SJSA1 (cell line): ENCODE measurements at regions not wholly inside any gene's neighbourhood (a gene's known extent, or its start where the extent isn't known, plus 50 kb on each side); places are given as distances from the start of the nearest gene placed in this dataset.

Experiments used
- DNase-seq, 2 experiments: peaks; one replicate each; pipeline ENCODE4 v3.0.0-alpha.2; 2015 to 2020; ENCODE audit warnings: low spot score in 2 of 2, low read depth in 1 of 2
- H3K27ac ChIP-seq: fragments of 250-450 bp; sonication (Bioruptor Pico); 2 replicates; pipeline ENCODE4 v1.5.1; 2020; ENCODE audit warnings: mild to moderate bottlenecking, moderate library complexity
- H3K27me3 ChIP-seq: fragments of 250-450 bp; sonication (Bioruptor Pico); replicated peaks from 2 replicates; pipeline ENCODE4 v1.5.1; 2020; ENCODE audit warnings: mild to moderate bottlenecking, moderate library complexity
- H3K36me3 ChIP-seq: fragments of 250-450 bp; sonication (Bioruptor Pico); 2 replicates; pipeline ENCODE4 v1.5.1; 2020; ENCODE audit warnings: mild to moderate bottlenecking
- H3K4me1 ChIP-seq: fragments of 250-450 bp; sonication (Bioruptor Pico); replicated peaks from 2 replicates; pipeline ENCODE4 v1.6.1; 2021; ENCODE audit warnings: mild to moderate bottlenecking
- H3K4me3 ChIP-seq: fragments of 250-450 bp; sonication (Bioruptor Pico); 2 replicates; pipeline ENCODE4 v1.5.1; 2020; ENCODE audit warnings: mild to moderate bottlenecking
- H3K9me3 ChIP-seq: fragments of 250-450 bp; sonication (Bioruptor Pico); replicated peaks from 2 replicates; pipeline ENCODE4 v1.5.1; 2020; ENCODE audit warnings: mild to moderate bottlenecking

GRCh38 chr11:23263466-23263865 is 403.2 kb upstream of the CCDC179 start:
- Histone ChIP-seq H3K27ac (no peak overlapping the region), H3K27me3 (no peaks in the 10 kb centered on the region), H3K4me3 (no peak overlapping the region), H3K36me3 (no peaks in the 10 kb centered on the region), H3K9me3 (no peaks in the 10 kb centered on the region), H3K4me1 (no peaks in the 10 kb centered on the region)
- no peak for DNase-seq

GRCh38 chr11:23272095-23272494 is 411.8 kb upstream of the CCDC179 start:
- H3K4me1 ChIP-seq, result no peaks in the 10 kb centered on the region
- DNase-seq, result no peak
- H3K4me3 ChIP-seq, result no peak overlapping the region
- H3K9me3 ChIP-seq, result no peaks in the 10 kb centered on the region; the same call in 1 of the 2 replicates
- no peaks in the 10 kb centered on the region for H3K27me3 ChIP-seq
- no peaks in the 10 kb centered on the region for H3K36me3 ChIP-seq
- H3K27ac ChIP-seq, result no peak overlapping the region

DNA sequence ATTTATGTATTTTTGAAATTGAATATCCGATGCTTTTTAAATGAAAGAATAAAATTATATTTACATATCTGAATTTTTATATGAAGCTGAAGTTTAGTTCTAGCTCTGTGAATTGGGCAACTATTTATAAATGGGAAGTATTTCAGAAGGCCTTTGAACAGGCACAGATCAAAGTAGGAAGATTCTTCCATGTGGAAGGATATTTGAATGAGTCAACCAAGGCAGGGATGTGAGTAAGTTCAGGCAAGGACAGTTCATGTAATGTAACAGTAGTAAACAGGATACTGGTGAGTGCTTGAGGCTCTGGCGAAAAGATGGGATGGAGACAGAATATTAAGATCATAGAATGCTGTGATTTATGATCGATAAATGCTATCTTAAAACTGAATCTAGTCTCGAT is 417.8 kb upstream of the CCDC179 start:
- no peak for DNase-seq
- Histone ChIP-seq H3K9me3 (no peaks in the 10 kb centered on the region; the same call in 1 of the 2 replicates), H3K27me3 (no peaks in the 10 kb centered on the region), H3K4me1 (no peaks in the 10 kb centered on the region), H3K27ac (no peak overlapping the region), H3K36me3 (no peaks in the 10 kb centered on the region), H3K4me3 (no peak overlapping the region)

DNA sequence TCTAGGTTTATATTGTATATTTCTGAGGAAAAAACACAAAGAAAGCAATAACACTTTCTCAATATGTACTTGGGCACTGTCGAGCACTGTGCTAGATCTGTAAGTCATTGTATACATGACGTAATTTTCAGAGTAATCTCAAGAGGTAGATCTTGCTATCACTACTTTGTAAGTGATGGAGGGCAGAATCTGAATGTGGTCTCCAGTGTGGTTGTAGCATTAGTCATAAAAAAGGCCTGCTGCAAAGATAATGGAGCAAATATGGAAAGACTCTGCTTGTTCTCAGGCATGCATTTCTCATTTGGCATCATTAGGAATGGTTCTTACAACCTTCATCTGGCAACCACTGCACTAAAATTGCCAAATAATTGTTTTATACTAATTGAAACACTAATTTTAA is 419.8 kb upstream of the CCDC179 start:
- H3K36me3 ChIP-seq, result no peaks in the 10 kb centered on the region
- H3K9me3 ChIP-seq, result no peaks in the 10 kb centered on the region; the same call in 1 of the 2 replicates
- no peak overlapping the region for H3K27ac ChIP-seq
- H3K4me3 ChIP-seq, result no peak overlapping the region
- no peaks in the 10 kb centered on the region for H3K27me3 ChIP-seq
- no peaks in the 10 kb centered on the region for H3K4me1 ChIP-seq
- no peak for DNase-seq

- H3K9me3 ChIP-seq, result no peaks in the 10 kb centered on the region
- H3K27me3 ChIP-seq, result no peaks in the 10 kb centered on the region
Measured at GRCh38 chr11:23283666-23284065, 423.4 kb upstream of the CCDC179 start.

GRCh38 chr11:23284631-23285030 is 424.4 kb upstream of the CCDC179 start:
- Histone ChIP-seq H3K4me3 (no peak overlapping the region), H3K36me3 (no peaks in the 10 kb centered on the region), H3K27me3 (no peaks in the 10 kb centered on the region), H3K27ac (no peak overlapping the region), H3K9me3 (no peaks in the 10 kb centered on the region), H3K4me1 (no peaks in the 10 kb centered on the region)
- DNase-seq, result no peak

More at GRCh38 chr11:23283666-23284065, 423.4 kb upstream of the CCDC179 start:
- Histone ChIP-seq H3K36me3 (no peaks in the 10 kb centered on the region), H3K4me3 (no peak overlapping the region), H3K27ac (no peak overlapping the region), H3K4me1 (no peaks in the 10 kb centered on the region)
- DNase-seq, result no peak

DNA sequence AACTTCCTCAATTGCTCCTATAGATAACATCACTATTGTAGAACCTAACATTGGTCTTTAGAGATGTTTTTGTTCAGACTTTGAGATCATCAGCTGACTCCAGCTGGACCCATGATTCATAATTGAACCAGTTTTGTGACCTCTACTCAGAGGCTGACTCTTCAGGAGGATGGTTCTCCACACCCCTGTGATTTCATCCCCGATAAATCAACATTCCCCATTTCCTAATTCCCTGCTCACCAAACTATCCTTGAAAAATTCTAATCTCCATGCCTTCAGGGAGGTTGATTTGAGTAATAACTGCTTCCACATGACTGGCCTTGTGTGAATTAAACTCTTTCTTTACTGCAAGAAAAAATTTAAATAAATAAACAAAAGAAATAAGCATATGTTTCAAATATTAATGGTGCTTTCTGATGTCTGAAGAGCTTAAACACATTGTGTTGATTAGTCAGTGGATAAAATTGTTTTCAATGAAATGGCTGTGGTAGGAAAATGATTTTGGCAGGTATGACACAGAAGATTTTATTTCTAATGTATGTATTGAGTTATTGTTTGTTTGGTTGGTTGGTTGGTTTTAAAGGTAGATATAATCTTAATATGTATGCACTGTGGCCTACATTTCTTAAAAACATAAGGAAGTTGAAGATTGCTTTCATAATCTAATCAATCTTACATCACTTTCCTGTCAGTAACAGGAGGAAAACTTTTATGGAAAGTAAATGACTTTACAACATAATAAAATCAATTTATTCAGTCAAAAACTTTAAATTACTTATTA is 427.9 kb upstream of the CCDC179 start:
- Histone ChIP-seq H3K4me3 (no peak overlapping the region), H3K27me3 (no peaks in the 10 kb centered on the region), H3K36me3 (no peaks in the 10 kb centered on the region), H3K9me3 (no peaks in the 10 kb centered on the region), H3K4me1 (no peaks in the 10 kb centered on the region), H3K27ac (no peak overlapping the region)
- no peak for DNase-seq

- no peaks in the 10 kb centered on the region for H3K9me3 ChIP-seq
- H3K27ac ChIP-seq, result no peak overlapping the region
- H3K27me3 ChIP-seq, result no peaks in the 10 kb centered on the region
- no peak overlapping the region for H3K4me3 ChIP-seq
- H3K36me3 ChIP-seq, result no peaks in the 10 kb centered on the region
- DNase-seq, result no peak
- H3K4me1 ChIP-seq, result no peaks in the 10 kb centered on the region
Measured at GRCh38 chr11:23295241-23295640, 435.0 kb upstream of the CCDC179 start.

DNA sequence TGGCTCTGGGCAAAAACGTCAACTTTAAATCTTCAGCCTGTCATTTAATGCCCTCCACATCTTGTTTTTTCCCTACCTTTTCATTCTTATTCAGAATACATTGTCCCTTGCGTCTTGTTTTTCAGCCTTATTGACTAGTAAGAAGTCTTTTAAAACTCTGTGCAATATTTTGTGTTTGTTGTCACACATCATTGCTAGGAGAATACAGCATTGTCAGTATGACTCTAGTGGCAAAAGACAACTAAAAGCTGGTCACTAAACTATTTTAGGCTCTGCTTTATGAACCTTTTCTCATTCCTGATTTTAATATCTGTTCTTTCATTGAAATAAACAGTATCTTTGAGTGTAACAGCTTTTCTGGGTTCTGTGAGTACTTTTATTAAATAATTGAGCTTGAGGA is 447.8 kb upstream of the CCDC179 start:
- Histone ChIP-seq H3K4me3 (no peak overlapping the region), H3K27ac (no peak overlapping the region), H3K4me1 (peaks cover 6% of the 10 kb centered on the region; the same call in 1 of the 2 replicates), H3K36me3 (no peaks in the 10 kb centered on the region), H3K9me3 (0 out of 2 replicates have a peak, but pooled peaks cover 6% of the 10 kb centered on the region), H3K27me3 (no peaks in the 10 kb centered on the region)
- DNase-seq, result no peak

DNA sequence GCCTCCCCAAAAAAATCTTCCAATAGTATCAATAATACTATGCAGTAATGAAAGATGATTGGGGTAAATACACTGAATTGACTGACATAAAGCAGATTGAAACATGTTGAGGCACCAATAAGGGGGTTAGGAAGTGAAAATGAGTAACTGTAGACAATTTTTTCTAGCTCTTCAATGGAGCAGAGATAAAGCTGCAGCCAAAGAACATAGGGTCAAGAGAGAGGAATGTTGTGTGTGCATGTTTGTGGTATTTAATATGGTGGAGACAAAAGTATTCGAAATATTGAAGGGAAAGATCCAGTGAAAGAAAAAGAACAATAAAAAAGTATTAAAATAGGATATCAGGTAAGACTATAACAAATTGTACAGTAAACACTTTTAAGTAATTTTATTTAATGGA is 450.0 kb upstream of the CCDC179 start:
- DNase-seq, result no peak
- H3K4me3 ChIP-seq, result no peak overlapping the region
- 0 out of 2 replicates have a peak, but pooled peaks cover 6% of the 10 kb centered on the region for H3K9me3 ChIP-seq
- no peak overlapping the region for H3K27ac ChIP-seq
- no peaks in the 10 kb centered on the region for H3K36me3 ChIP-seq
- H3K27me3 ChIP-seq, result no peaks in the 10 kb centered on the region
- peaks cover 11% of the 10 kb centered on the region; the same call in 1 of the 2 replicates for H3K4me1 ChIP-seq

- Histone ChIP-seq H3K4me1 (peaks cover 11% of the 10 kb centered on the region; the same call in 1 of the 2 replicates), H3K27me3 (no peaks in the 10 kb centered on the region), H3K36me3 (no peaks in the 10 kb centered on the region), H3K27ac (peak overlapping the region; percentile 76), H3K9me3 (no peaks in the 10 kb centered on the region), H3K4me3 (no peak overlapping the region)
- DNase-seq, result peak in 1 of 2 experiments; percentile 51
Measured at GRCh38 chr11:23311986-23312940, 452.0 kb upstream of the CCDC179 start.

DNA sequence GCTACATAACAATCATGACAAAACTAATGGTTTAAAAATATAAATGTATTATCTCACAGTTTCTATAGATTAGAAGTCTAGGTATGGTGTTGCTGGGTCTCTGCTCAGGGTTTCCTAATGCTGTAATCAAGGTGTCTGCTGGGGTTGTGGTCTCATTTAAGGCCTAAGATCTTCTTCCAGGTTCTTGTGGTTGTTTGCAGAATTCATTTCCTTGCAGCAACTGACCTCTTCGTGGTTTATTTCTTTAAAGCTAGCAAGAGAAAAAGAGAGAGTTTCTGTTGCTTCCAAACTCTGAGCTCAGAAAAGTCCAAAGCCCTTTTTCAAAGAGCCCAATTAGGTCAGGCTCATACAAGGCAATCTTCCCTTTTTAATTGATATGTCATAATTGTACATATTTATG is 452.7 kb upstream of the CCDC179 start:
- peaks cover 11% of the 10 kb centered on the region; the same call in 1 of the 2 replicates for H3K4me1 ChIP-seq
- peak overlapping the region; percentile 76 for H3K27ac ChIP-seq
- no peaks in the 10 kb centered on the region for H3K36me3 ChIP-seq
- no peaks in the 10 kb centered on the region for H3K9me3 ChIP-seq
- no peak for DNase-seq
- H3K27me3 ChIP-seq, result no peaks in the 10 kb centered on the region
- no peak overlapping the region for H3K4me3 ChIP-seq

GRCh38 chr11:23314162-23314561 is 453.9 kb upstream of the CCDC179 start:
- H3K4me3 ChIP-seq, result no peak overlapping the region
- H3K27ac ChIP-seq, result no peak overlapping the region
- H3K36me3 ChIP-seq, result no peaks in the 10 kb centered on the region
- H3K9me3 ChIP-seq, result no peaks in the 10 kb centered on the region
- peaks cover 11% of the 10 kb centered on the region; the same call in 1 of the 2 replicates for H3K4me1 ChIP-seq
- DNase-seq, result no peak
- no peaks in the 10 kb centered on the region for H3K27me3 ChIP-seq

GRCh38 chr11:23315286-23315685 is 455.0 kb upstream of the CCDC179 start:
- no peaks in the 10 kb centered on the region for H3K9me3 ChIP-seq
- no peak overlapping the region for H3K27ac ChIP-seq
- peaks cover 11% of the 10 kb centered on the region; the same call in 1 of the 2 replicates for H3K4me1 ChIP-seq
- H3K27me3 ChIP-seq, result no peaks in the 10 kb centered on the region
- no peak for DNase-seq
- no peaks in the 10 kb centered on the region for H3K36me3 ChIP-seq
- H3K4me3 ChIP-seq, result no peak overlapping the region
